Breast epithelium (tissue), 3 donors: ENCODE measurements at regions not wholly inside any gene's neighbourhood (a gene's known extent, or its start where the extent isn't known, plus 50 kb on each side); places are given as distances from the start of the nearest gene placed in this dataset.

Experiments
- POLR2A ChIP-seq: fragments of 450-650 bp; IDR thresholded peaks from one replicate; pipeline ENCODE4 v1.6.1; 2016; ENCODE audit warnings: antibody characterized with exemption, mild to moderate bottlenecking, moderate library complexity
- POLR2AphosphoS5 ChIP-seq, 3 donors: sonication (generic); formaldehyde crosslinking; IDR thresholded peaks; one replicate each; pipeline ENCODE4 v1.6.1; 2017; ENCODE audit warnings: antibody characterized with exemption in 3 of 3
- TF ChIP-seq, protein P1 (sequence below), 3 donors: fragments of 450-650 bp; IDR thresholded peaks; one replicate each; pipeline ENCODE4 v1.5.1; 2016 to 2017; ENCODE audit warnings: antibody characterized with exemption in 3 of 3, mild to moderate bottlenecking in 3 of 3, moderate library complexity in 3 of 3

- TF ChIP-seq POLR2A: no peak
- TF ChIP-seq, protein P1, sequence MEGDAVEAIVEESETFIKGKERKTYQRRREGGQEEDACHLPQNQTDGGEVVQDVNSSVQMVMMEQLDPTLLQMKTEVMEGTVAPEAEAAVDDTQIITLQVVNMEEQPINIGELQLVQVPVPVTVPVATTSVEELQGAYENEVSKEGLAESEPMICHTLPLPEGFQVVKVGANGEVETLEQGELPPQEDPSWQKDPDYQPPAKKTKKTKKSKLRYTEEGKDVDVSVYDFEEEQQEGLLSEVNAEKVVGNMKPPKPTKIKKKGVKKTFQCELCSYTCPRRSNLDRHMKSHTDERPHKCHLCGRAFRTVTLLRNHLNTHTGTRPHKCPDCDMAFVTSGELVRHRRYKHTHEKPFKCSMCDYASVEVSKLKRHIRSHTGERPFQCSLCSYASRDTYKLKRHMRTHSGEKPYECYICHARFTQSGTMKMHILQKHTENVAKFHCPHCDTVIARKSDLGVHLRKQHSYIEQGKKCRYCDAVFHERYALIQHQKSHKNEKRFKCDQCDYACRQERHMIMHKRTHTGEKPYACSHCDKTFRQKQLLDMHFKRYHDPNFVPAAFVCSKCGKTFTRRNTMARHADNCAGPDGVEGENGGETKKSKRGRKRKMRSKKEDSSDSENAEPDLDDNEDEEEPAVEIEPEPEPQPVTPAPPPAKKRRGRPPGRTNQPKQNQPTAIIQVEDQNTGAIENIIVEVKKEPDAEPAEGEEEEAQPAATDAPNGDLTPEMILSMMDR (IDR thresholded peaks at IDR 0.05): no peak
- TF ChIP-seq POLR2AphosphoS5 (IDR thresholded peaks at IDR 0.05): no peak
Observed at GRCh38 chr1:72891976-72892375, 609.6 kb upstream of the NEGR1 start.
